Activated CD4-positive, CD25-positive, alpha-beta regulatory T cell treated with anti-CD3 and anti-CD28 coated beads, Interleukin-2, amount 50 U/mL, for 24 hours (primary cell): ENCODE measurements at regions not wholly inside any gene's neighbourhood (a gene's known extent, or its start where the extent isn't known, plus 50 kb on each side); places are given as distances from the start of the nearest gene placed in this dataset.
A peak's percentile ranks its signal among the peaks of the same experiment; 100 is the strongest.

Experiments
- ATAC-seq, 2 donors: fragments of 150-1000 bp; cut with Tn5 transposase; one replicate each; pipeline ENCODE4 v1.10.0; 2021; ENCODE audit warnings: mild to moderate bottlenecking in 1 of 2, moderate library complexity in 1 of 2

GRCh38 chr13:40120781-40121180 is 465.3 kb downstream of the COG6 start:
- ATAC-seq, result no peak

- ATAC-seq, result no peak
Observed at GRCh38 chr13:40121722-40122121, 466.3 kb downstream of the COG6 start.

GRCh38 chr13:40123962-40124632 is 468.6 kb downstream of the COG6 start:
- ATAC-seq, result no peak

- ATAC-seq, result no peak
Observed at GRCh38 chr13:40124633-40125015, 469.2 kb downstream of the COG6 start.

GRCh38 chr13:40125336-40125735 is 469.9 kb downstream of the COG6 start:
- peak in 1 of 2 donors; percentile 20 for ATAC-seq

- no peak for ATAC-seq
Observed at GRCh38 chr13:40126306-40127085, 471.0 kb downstream of the COG6 start.

GRCh38 chr13:40127476-40127875 is 472.0 kb downstream of the COG6 start:
- no peak for ATAC-seq

- ATAC-seq, result no peak
Observed at GRCh38 chr13:40127925-40128324, 472.5 kb downstream of the COG6 start.

- no peak for ATAC-seq
Observed at GRCh38 chr13:40129467-40129866, 474.0 kb downstream of the COG6 start.

- ATAC-seq, result peak; percentile 69 to 72
Observed at GRCh38 chr13:40130871-40131636, 475.6 kb downstream of the COG6 start.

GRCh38 chr13:40132249-40132648 is 476.8 kb downstream of the COG6 start:
- peak; percentile 79 to 81 for ATAC-seq

- ATAC-seq, result no peak
Observed at GRCh38 chr13:40136896-40137295, 481.4 kb downstream of the COG6 start.

- ATAC-seq, result peak; percentile 41 to 58
Observed at GRCh38 chr13:40137400-40137799, 481.9 kb downstream of the COG6 start.

- no peak for ATAC-seq
Observed at GRCh38 chr13:40139896-40140520, 484.5 kb downstream of the COG6 start.

GRCh38 chr13:40141859-40142555 is 486.5 kb downstream of the COG6 start:
- ATAC-seq, result no peak

GRCh38 chr13:40143106-40143505 is 487.6 kb downstream of the COG6 start:
- no peak for ATAC-seq

- ATAC-seq, result no peak
Observed at GRCh38 chr13:40143559-40143958, 488.1 kb downstream of the COG6 start.

- ATAC-seq, result peak; percentile 78 to 79
Observed at GRCh38 chr13:40145139-40145538, 489.7 kb downstream of the COG6 start.

GRCh38 chr13:40146063-40146462 is 490.6 kb downstream of the COG6 start:
- ATAC-seq, result no peak

- peak; percentile 27 to 35 for ATAC-seq
Observed at GRCh38 chr13:40146611-40147117, 491.2 kb downstream of the COG6 start.

- ATAC-seq, result peak; percentile 63 to 71
Observed at GRCh38 chr13:40148101-40148500, 492.6 kb downstream of the COG6 start.

- ATAC-seq, result no peak
Observed at GRCh38 chr13:40148742-40149141, 493.3 kb downstream of the COG6 start.
